Muscle layer of colon (tissue), 2 donors: ENCODE measurements at regions not wholly inside any gene's neighbourhood (a gene's known extent, or its start where the extent isn't known, plus 50 kb on each side); places are given as distances from the start of the nearest gene placed in this dataset.

ENCODE experiments used
- H3K27ac ChIP-seq: one replicate; pipeline ENCODE4 v1.7.0; 2013; ENCODE audit warnings: low read depth, mild to moderate bottlenecking, low read length, moderate library complexity
- H3K27me3 ChIP-seq, 2 donors: one replicate each; pipeline ENCODE4 v1.7.0; 2013; ENCODE audit warnings: low read length in 2 of 2, mild to moderate bottlenecking in 2 of 2; ENCODE audit not compliant: insufficient read depth in 2 of 2, control insufficient read depth in 1 of 2
- H3K36me3 ChIP-seq: one replicate; pipeline ENCODE4 v1.7.0; 2013; ENCODE audit warnings: mild to moderate bottlenecking, low read length; ENCODE audit not compliant: insufficient read depth
- H3K4me1 ChIP-seq: one replicate; pipeline ENCODE4 v1.7.0; 2013; ENCODE audit warnings: mild to moderate bottlenecking, low read length; ENCODE audit not compliant: insufficient read depth
- H3K4me3 ChIP-seq, 2 donors: one replicate each; pipeline ENCODE4 v1.7.0; 2013; ENCODE audit warnings: low read length in 2 of 2, low read depth in 1 of 2, mild to moderate bottlenecking in 1 of 2, moderate library complexity in 1 of 2
- H3K9ac ChIP-seq: one replicate; pipeline ENCODE4 v1.7.0; 2013; ENCODE audit warnings: low read length
- H3K9me3 ChIP-seq: one replicate; pipeline ENCODE4 v1.7.0; 2013; ENCODE audit warnings: mild to moderate bottlenecking, low read length
- donor health status: abdominal sarcoma.
- donor health status: Adenocarcinoma of cecum.

GRCh38 chr10:130362308-130362761 is 226.1 kb downstream of the GLRX3 start:
- Histone ChIP-seq H3K9ac (no peak overlapping the region), H3K9me3 (no peaks in the 10 kb centered on the region), H3K36me3 (no peaks in the 10 kb centered on the region), H3K27ac (no peak overlapping the region), H3K4me1 (peaks cover 9% of the 10 kb centered on the region), H3K27me3 (no peaks in the 10 kb centered on the region), H3K4me3 (no peak overlapping the region)

GRCh38 chr10:130363051-130363450 is 226.9 kb downstream of the GLRX3 start:
- no peaks in the 10 kb centered on the region for H3K27me3 ChIP-seq
- H3K36me3 ChIP-seq, result no peaks in the 10 kb centered on the region
- peaks cover 9% of the 10 kb centered on the region for H3K4me1 ChIP-seq
- no peak overlapping the region for H3K27ac ChIP-seq
- no peak overlapping the region for H3K4me3 ChIP-seq
- no peak overlapping the region for H3K9ac ChIP-seq
- no peaks in the 10 kb centered on the region for H3K9me3 ChIP-seq

- H3K4me1 ChIP-seq, result peaks cover 9% of the 10 kb centered on the region
- no peaks in the 10 kb centered on the region for H3K27me3 ChIP-seq
- no peaks in the 10 kb centered on the region for H3K9me3 ChIP-seq
- no peak overlapping the region for H3K9ac ChIP-seq
- H3K27ac ChIP-seq, result no peak overlapping the region
- no peaks in the 10 kb centered on the region for H3K36me3 ChIP-seq
- H3K4me3 ChIP-seq, result no peak overlapping the region
Measured at GRCh38 chr10:130363899-130364445, 227.8 kb downstream of the GLRX3 start.

- no peaks in the 10 kb centered on the region for H3K36me3 ChIP-seq
- H3K4me3 ChIP-seq, result no peak overlapping the region
- H3K27me3 ChIP-seq, result no peaks in the 10 kb centered on the region
- peaks cover 9% of the 10 kb centered on the region for H3K4me1 ChIP-seq
- H3K9me3 ChIP-seq, result no peaks in the 10 kb centered on the region
- no peak overlapping the region for H3K9ac ChIP-seq
- H3K27ac ChIP-seq, result no peak overlapping the region
Measured at GRCh38 chr10:130364631-130365411, 228.6 kb downstream of the GLRX3 start.

GRCh38 chr10:130368761-130369560 is 232.8 kb downstream of the GLRX3 start:
- Histone ChIP-seq H3K27ac (no peak overlapping the region), H3K36me3 (no peaks in the 10 kb centered on the region), H3K9ac (no peak overlapping the region)

GRCh38 chr10:130369645-130370381 is 233.6 kb downstream of the GLRX3 start:
- Histone ChIP-seq H3K9me3 (no peaks in the 10 kb centered on the region), H3K4me3 (no peak overlapping the region), H3K36me3 (no peaks in the 10 kb centered on the region), H3K27me3 (no peaks in the 10 kb centered on the region), H3K9ac (no peak overlapping the region), H3K4me1 (no peaks in the 10 kb centered on the region), H3K27ac (no peak overlapping the region)

More at GRCh38 chr10:130368761-130369560, 232.8 kb downstream of the GLRX3 start:
- no peaks in the 10 kb centered on the region for H3K4me1 ChIP-seq
- no peak overlapping the region for H3K4me3 ChIP-seq
- H3K27me3 ChIP-seq, result no peaks in the 10 kb centered on the region
- H3K9me3 ChIP-seq, result no peaks in the 10 kb centered on the region

GRCh38 chr10:130370721-130371120 is 234.5 kb downstream of the GLRX3 start:
- no peaks in the 10 kb centered on the region for H3K4me1 ChIP-seq
- H3K36me3 ChIP-seq, result no peaks in the 10 kb centered on the region
- no peaks in the 10 kb centered on the region for H3K27me3 ChIP-seq

GRCh38 chr10:130371156-130371555 is 235.0 kb downstream of the GLRX3 start:
- H3K4me1 ChIP-seq, result no peaks in the 10 kb centered on the region
- no peak overlapping the region for H3K4me3 ChIP-seq
- no peaks in the 10 kb centered on the region for H3K9me3 ChIP-seq
- no peak overlapping the region for H3K9ac ChIP-seq
- H3K36me3 ChIP-seq, result no peaks in the 10 kb centered on the region
- H3K27ac ChIP-seq, result no peak overlapping the region
- H3K27me3 ChIP-seq, result no peaks in the 10 kb centered on the region

More at GRCh38 chr10:130370721-130371120, 234.5 kb downstream of the GLRX3 start:
- H3K4me3 ChIP-seq, result no peak overlapping the region
- H3K27ac ChIP-seq, result no peak overlapping the region
- H3K9ac ChIP-seq, result no peak overlapping the region
- no peaks in the 10 kb centered on the region for H3K9me3 ChIP-seq

GRCh38 chr10:130371666-130372065 is 235.5 kb downstream of the GLRX3 start:
- Histone ChIP-seq H3K9me3 (no peaks in the 10 kb centered on the region), H3K4me3 (no peak overlapping the region), H3K27me3 (no peaks in the 10 kb centered on the region), H3K4me1 (no peaks in the 10 kb centered on the region), H3K9ac (no peak overlapping the region), H3K36me3 (no peaks in the 10 kb centered on the region), H3K27ac (no peak overlapping the region)

GRCh38 chr10:130372222-130372621 is 236.0 kb downstream of the GLRX3 start:
- Histone ChIP-seq H3K4me1 (no peaks in the 10 kb centered on the region), H3K9ac (no peak overlapping the region), H3K36me3 (no peaks in the 10 kb centered on the region), H3K27ac (no peak overlapping the region), H3K9me3 (no peaks in the 10 kb centered on the region), H3K4me3 (no peak overlapping the region), H3K27me3 (no peaks in the 10 kb centered on the region)

- H3K27ac ChIP-seq, result no peak overlapping the region
- H3K27me3 ChIP-seq, result no peaks in the 10 kb centered on the region
Measured at GRCh38 chr10:130372866-130373265, 236.7 kb downstream of the GLRX3 start.

More at GRCh38 chr10:130372866-130373265, 236.7 kb downstream of the GLRX3 start:
- Histone ChIP-seq H3K9me3 (no peaks in the 10 kb centered on the region), H3K4me1 (no peaks in the 10 kb centered on the region), H3K4me3 (no peak overlapping the region), H3K9ac (no peak overlapping the region), H3K36me3 (no peaks in the 10 kb centered on the region)
